Adrenal gland (tissue), 9 donors: ENCODE measurements at regions not wholly inside any gene's neighbourhood (a gene's known extent, or its start where the extent isn't known, plus 50 kb on each side); places are given as distances from the start of the nearest gene placed in this dataset.

ENCODE experiments used
- DNase-seq, 7 donors: peaks; one replicate each; pipeline ENCODE4 v3.0.0-alpha.2; 2019 to 2020
- H3K27ac ChIP-seq, 5 donors: fragments of 200-600 bp; sonication (generic) in 4 of 5; 1 replicate in 3 of 5; 2 replicates in 2 of 5; pipeline versions ENCODE4 v1.5.1 to v1.8.0; 2016 to 2020; ENCODE audit warnings: mild to moderate bottlenecking in 1 of 5
- H3K27me3 ChIP-seq: fragments of 200-600 bp; 2 replicates; pipeline ENCODE4 v1.8.0; 2021
- H3K36me3 ChIP-seq, 2 donors: fragments of 200-600 bp; replicated peaks in 1 of 2; 1 replicate in 1 of 2; 2 replicates in 1 of 2; pipeline versions ENCODE4 v1.5.1 to v1.8.0; 2018 to 2022
- H3K4me1 ChIP-seq, 2 donors: fragments of 200-600 bp; replicated peaks in 1 of 2; 1 replicate in 1 of 2; 2 replicates in 1 of 2; pipeline versions ENCODE4 v1.5.1 to v1.8.0; 2018 to 2021
- H3K4me3 ChIP-seq, 4 donors: fragments of 200-600 bp; sonication (generic) in 3 of 4; one replicate each; pipeline ENCODE4 v1.5.1; 2016 to 2018
- H3K9me3 ChIP-seq, 3 donors: fragments of 200-600 bp; sonication (generic) in 1 of 3; replicated peaks in 1 of 3; 1 replicate in 2 of 3; 2 replicates in 1 of 3; pipeline versions ENCODE4 v1.5.1 to v1.8.0; 2016 to 2021
- CTCF ChIP-seq, 6 experiments: fragments of 450-650 bp in 4 of 6; fragments of 200-600 bp in 2 of 6; sonication (generic) in 1 of 6; IDR thresholded peaks; 1 replicate in 5 of 6; 2 replicates in 1 of 6; pipeline versions ENCODE4 v1.5.1 to v1.8.0; 2016 to 2021; ENCODE audit warnings: antibody characterized with exemption in 6 of 6, mild to moderate bottlenecking in 2 of 6, moderate library complexity in 1 of 6
- POLR2A ChIP-seq, 2 donors: fragments of 450-650 bp; IDR thresholded peaks; one replicate each; pipeline ENCODE4 v1.6.1; 2017; ENCODE audit warnings: antibody characterized with exemption in 2 of 2, mild to moderate bottlenecking in 2 of 2, moderate library complexity in 1 of 2
- WGBS, 4 donors: extraction: QIAGEN DNeasy Blood & Tissue Kit in 2 of 4; methylation state at CpG; one replicate each; pipeline versions ENCODE4 v1.1.5 to v1.1.7; 2013 to 2017; 5-methylcytosine and 5-hydroxymethylcytosine counted together
- intact Hi-C, 2 donors: fragments of 100-400 bp; cut with DNase I; formaldehyde crosslinking; loops; one replicate each; pipeline versions ENCODE4 v1.14.1 to v1.15.0; 2022 to 2023
- donor health status: healthy with polysubstance abuse.
- donor health status: Bipolar disorder and iron deficiency.
- donor health status: DM: yes; HTN: yes; CAD: no.
- donor health status: DM: no; HTN: no; CAD: no.
- donor health status: DM: no; HTN: no; CAD: no.

- DNase-seq = no peak
- H3K27me3 ChIP-seq = no peaks in the 10 kb centered on the region
- intact Hi-C loops = no loop called here
- H3K36me3 ChIP-seq = no peaks in the 10 kb centered on the region
- no peaks in the 10 kb centered on the region for H3K4me1 ChIP-seq
- H3K27ac ChIP-seq = no peak overlapping the region
- H3K9me3 ChIP-seq = no peaks in the 10 kb centered on the region
- 89 to 91% (median 90%) methylated on average over 4 of the region's 4 CpGs for WGBS, 4 donors
- no peak for TF ChIP-seq POLR2A (IDR thresholded peaks at IDR 0.05)
- TF ChIP-seq CTCF (IDR thresholded peaks at IDR 0.05) = no peak
- H3K4me3 ChIP-seq = no peak overlapping the region
Measured at GRCh38 chr5:75002271-75002670, 50.1 kb downstream of the GCNT4 start.

- Histone ChIP-seq H3K9me3 (no peaks in the 10 kb centered on the region), H3K4me3 (no peak overlapping the region), H3K36me3 (no peaks in the 10 kb centered on the region), H3K27me3 (no peaks in the 10 kb centered on the region), H3K27ac (no peak overlapping the region), H3K4me1 (no peaks in the 10 kb centered on the region)
- WGBS, 4 donors = 89 to 97% (median 96%) methylated on average over 1 of the region's 1 CpG
- TF ChIP-seq CTCF (IDR thresholded peaks at IDR 0.05) = no peak
- DNase-seq = no peak
- intact Hi-C loops = no loop called here
Measured at GRCh38 chr5:74995926-74996325, 56.4 kb downstream of the GCNT4 start.

- H3K9me3 ChIP-seq = no peaks in the 10 kb centered on the region
- H3K36me3 ChIP-seq = no peaks in the 10 kb centered on the region
- intact Hi-C loops = no loop called here
- no peak for DNase-seq
- no peaks in the 10 kb centered on the region for H3K4me1 ChIP-seq
- TF ChIP-seq CTCF (IDR thresholded peaks at IDR 0.05) (no peak), POLR2A (IDR thresholded peaks at IDR 0.05) (no peak)
- no peaks in the 10 kb centered on the region for H3K27me3 ChIP-seq
- no peak overlapping the region for H3K27ac ChIP-seq
- no peak overlapping the region for H3K4me3 ChIP-seq
- WGBS, 4 donors = 65 to 90% (median 76%) methylated on average over 2 of the region's 2 CpGs
Measured at GRCh38 chr5:74994826-74995225, 57.5 kb downstream of the GCNT4 start.

- intact Hi-C loops = no loop called here
- WGBS, 4 donors = 71 to 83% (median 77%) methylated on average over 4 of the region's 4 CpGs
Measured at GRCh38 chr5:74993743-74994142, 58.6 kb downstream of the GCNT4 start.

More at GRCh38 chr5:74993743-74994142, 58.6 kb downstream of the GCNT4 start:
- H3K27ac ChIP-seq = no peak overlapping the region
- no peaks in the 10 kb centered on the region for H3K27me3 ChIP-seq
- H3K4me1 ChIP-seq = no peaks in the 10 kb centered on the region
- H3K36me3 ChIP-seq = no peaks in the 10 kb centered on the region
- no peak overlapping the region for H3K4me3 ChIP-seq
- no peaks in the 10 kb centered on the region for H3K9me3 ChIP-seq
- TF ChIP-seq CTCF (IDR thresholded peaks at IDR 0.05) = no peak
- TF ChIP-seq POLR2A (IDR thresholded peaks at IDR 0.05) = no peak
- DNase-seq = no peak
